ENCODE measurements at regions not wholly inside any gene's neighbourhood (a gene's known extent, or its start where the extent isn't known, plus 50 kb on each side); places are given as distances from the start of the nearest gene placed in this dataset.
A peak's percentile ranks its signal among the peaks of the same experiment; 100 is the strongest.
"Not testable (repeated sequence)": the region's sequence is repeated elsewhere in the genome, so short reads cannot be mapped to it uniquely, and the experiment has no call there.

GRCh38 chr16:72664509-72665408 lies 383.2 kb downstream of the ZFHX3 start:
- no peaks in the 10 kb centered on the region for H3K9me3 ChIP-seq
- H3K27me3 ChIP-seq: no peaks in the 10 kb centered on the region
- peak; percentile 93 for DNase-seq
- H3K4me3 ChIP-seq: peak overlapping the region; percentile 92
- no peaks in the 10 kb centered on the region for H3K36me3 ChIP-seq

DNA sequence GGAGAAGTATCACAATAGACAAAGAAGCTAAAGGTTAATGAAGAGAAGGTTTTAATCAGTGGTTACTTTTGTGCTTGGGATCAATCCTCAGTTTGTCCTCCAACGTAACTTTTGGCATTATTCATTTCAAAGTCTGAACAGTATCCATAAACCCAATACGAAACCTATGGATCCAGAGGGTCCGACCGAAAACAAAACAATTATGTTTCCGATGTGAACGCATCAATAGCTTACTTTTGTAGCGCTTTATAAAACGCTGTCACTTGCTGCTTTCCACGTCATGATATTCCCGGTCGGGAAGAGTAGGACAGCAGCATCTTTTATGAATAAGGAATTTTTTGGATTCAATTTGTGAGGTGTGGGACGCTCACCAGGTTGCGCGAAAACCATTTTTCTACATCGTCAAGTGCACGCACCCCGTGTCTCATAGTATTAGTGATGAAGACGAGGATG lies 383.8 kb downstream of the ZFHX3 start:
- H3K27me3 ChIP-seq: no peaks in the 10 kb centered on the region
- peak overlapping the region; percentile 92 for H3K4me3 ChIP-seq
- no peaks in the 10 kb centered on the region for H3K36me3 ChIP-seq
- no peaks in the 10 kb centered on the region for H3K9me3 ChIP-seq
- no peak for DNase-seq

DNA sequence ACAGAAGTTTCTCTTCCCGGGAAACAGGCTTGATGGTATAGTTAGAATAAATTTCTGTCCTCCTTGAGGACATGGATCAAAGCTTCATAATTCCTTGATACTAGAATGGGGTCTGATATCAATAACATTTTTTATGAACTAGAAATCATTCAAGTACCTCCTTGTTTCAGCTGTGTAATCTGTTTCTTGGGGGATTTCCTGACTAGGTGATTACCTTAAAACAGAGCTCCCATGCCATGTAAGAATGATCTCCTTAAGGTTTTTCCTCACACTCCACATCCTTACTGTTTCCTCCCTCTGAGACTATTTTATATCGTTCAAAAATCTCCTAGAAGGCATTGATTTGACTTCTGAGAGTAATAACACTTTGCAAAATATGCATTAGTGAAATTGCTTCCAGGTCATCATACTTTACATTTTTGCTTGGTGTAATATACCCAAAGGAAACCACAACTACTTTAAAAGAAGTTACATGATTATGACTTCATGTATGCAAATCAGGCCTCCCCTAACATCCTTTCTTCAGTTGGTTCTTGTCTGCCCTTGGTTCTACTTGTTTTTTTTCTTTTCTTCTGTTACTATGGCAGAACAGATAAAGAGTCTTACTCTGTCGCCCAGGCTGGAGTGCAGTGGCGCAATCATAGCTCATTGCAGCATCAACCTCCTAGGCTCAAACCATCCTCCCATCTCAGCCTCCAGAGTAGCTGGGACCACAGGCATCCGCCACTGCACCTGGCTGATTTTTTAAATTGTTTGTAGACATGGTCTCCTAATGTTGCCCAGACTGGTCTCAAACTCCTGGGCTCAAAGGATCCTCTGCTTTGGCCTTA lies 388.8 kb downstream of the ZFHX3 start:
- Histone ChIP-seq H3K36me3 (no peaks in the 10 kb centered on the region), H3K9me3 (no peaks in the 10 kb centered on the region; the same call in 1 of the 2 replicates), H3K4me3 (no peak overlapping the region), H3K27me3 (no peaks in the 10 kb centered on the region)
- no peak for DNase-seq

- DNase-seq: no peak
Measured at GRCh38 chr16:72657791-72658190, 390.1 kb downstream of the ZFHX3 start.

GRCh38 chr16:72657164-72657563 lies 390.8 kb downstream of the ZFHX3 start:
- Histone ChIP-seq H3K4me3 (no peak overlapping the region), H3K27me3 (no peaks in the 10 kb centered on the region), H3K36me3 (no peaks in the 10 kb centered on the region), H3K9me3 (no peaks in the 10 kb centered on the region; the same call in 1 of the 2 replicates)
- no peak for DNase-seq

More at GRCh38 chr16:72657791-72658190, 390.1 kb downstream of the ZFHX3 start:
- Histone ChIP-seq H3K4me3 (no peak overlapping the region), H3K9me3 (no peaks in the 10 kb centered on the region; the same call in 1 of the 2 replicates), H3K27me3 (no peaks in the 10 kb centered on the region), H3K36me3 (no peaks in the 10 kb centered on the region)

- DNase-seq: no peak
- Histone ChIP-seq H3K4me3 (no peak overlapping the region), H3K36me3 (no peaks in the 10 kb centered on the region), H3K27me3 (no peaks in the 10 kb centered on the region), H3K9me3 (no peaks in the 10 kb centered on the region; the same call in 1 of the 2 replicates)
Measured at GRCh38 chr16:72654535-72654934, 393.4 kb downstream of the ZFHX3 start.

DNA sequence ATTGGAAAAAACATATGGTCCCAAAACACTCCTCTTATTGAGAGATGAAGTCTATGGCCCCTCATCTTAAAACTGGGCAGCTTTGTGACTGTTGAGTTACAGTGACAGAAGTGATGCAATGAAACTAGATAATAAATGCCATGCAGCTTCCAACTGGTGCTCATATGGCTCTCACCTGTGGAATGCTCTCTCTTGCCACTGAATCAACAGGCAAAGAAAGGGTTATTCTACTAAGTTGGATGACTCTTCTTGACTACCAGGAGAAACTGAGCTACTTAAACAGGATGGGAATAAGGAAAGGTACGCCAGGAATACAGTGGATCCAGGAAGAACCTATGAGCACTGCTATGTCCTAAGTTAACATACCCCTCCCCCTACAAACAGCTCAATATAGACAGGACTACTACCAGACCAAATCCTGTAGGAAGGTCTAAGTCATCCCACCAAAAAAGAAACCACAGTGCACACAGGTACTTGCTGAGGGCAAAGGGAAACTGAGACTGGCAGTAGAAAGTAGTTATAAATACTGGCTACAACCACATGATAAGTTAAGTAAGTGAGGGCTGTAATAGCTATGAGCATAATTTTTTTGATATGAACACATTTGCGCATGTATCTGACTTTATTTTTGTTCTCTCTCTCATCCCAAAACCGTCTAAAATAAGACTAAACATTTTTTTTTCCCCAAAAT lies 398.5 kb downstream of the ZFHX3 start:
- Histone ChIP-seq H3K9me3 (no peaks in the 10 kb centered on the region; the same call in 1 of the 2 replicates), H3K4me3 (no peak overlapping the region), H3K36me3 (no peaks in the 10 kb centered on the region), H3K27me3 (no peaks in the 10 kb centered on the region)
- DNase-seq: no peak

GRCh38 chr16:72646615-72647014 lies 401.3 kb downstream of the ZFHX3 start:
- Histone ChIP-seq H3K36me3 (no peaks in the 10 kb centered on the region), H3K4me3 (no peak overlapping the region)
- no peak for DNase-seq

DNA sequence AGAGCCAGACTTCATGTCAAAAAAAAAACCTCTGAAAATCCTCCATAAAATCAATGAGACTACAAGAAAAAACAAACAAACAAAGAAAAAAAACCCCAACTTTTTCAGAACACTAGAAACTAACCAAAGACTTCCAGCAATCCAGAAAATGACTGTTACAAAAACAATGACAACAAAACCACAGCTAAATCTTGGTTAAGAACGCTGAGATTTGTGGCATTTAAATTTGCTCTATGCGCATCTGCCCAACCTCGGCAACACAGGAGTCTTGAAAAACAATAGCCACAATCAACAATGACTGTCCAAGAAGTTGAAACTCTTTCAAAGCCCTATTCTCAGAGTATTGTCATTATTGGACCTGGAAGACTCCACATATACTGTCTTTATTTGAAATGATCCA lies 402.4 kb downstream of the ZFHX3 start:
- no peaks in the 10 kb centered on the region for H3K27me3 ChIP-seq
- DNase-seq: no peak
- H3K36me3 ChIP-seq: no peaks in the 10 kb centered on the region
- H3K9me3 ChIP-seq: no peaks in the 10 kb centered on the region
- H3K4me3 ChIP-seq: no peak overlapping the region

More at GRCh38 chr16:72646615-72647014, 401.3 kb downstream of the ZFHX3 start:
- Histone ChIP-seq H3K27me3 (no peaks in the 10 kb centered on the region), H3K9me3 (no peaks in the 10 kb centered on the region)

- no peaks in the 10 kb centered on the region for H3K9me3 ChIP-seq
- no peak for DNase-seq
- H3K27me3 ChIP-seq: no peaks in the 10 kb centered on the region
- no peak overlapping the region for H3K4me3 ChIP-seq
- H3K36me3 ChIP-seq: no peaks in the 10 kb centered on the region
Measured at GRCh38 chr16:72644911-72645310, 403.0 kb downstream of the ZFHX3 start.

DNA sequence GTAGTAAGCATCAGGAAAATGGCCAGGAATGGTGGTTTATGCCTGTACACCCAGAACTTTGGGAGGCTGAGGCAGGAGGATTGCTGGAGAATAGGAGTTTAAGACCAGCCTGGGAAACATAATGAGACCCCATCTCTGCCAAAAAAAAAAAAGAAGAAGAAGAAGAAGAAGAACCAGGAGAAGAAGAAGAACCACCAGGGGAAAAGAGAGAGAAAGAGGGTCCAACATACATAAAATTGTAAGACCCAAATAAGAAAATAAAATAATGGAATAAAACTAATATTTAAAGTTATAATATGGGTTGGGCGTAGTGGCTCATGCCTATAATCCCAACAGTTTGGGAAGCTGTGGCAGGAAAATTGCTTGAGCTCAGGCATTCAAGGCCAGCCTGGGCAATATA lies 408.4 kb downstream of the ZFHX3 start:
- DNase-seq: no peak
- Histone ChIP-seq H3K9me3 (no peaks in the 10 kb centered on the region), H3K36me3 (no peaks in the 10 kb centered on the region), H3K27me3 (no peaks in the 10 kb centered on the region), H3K4me3 (no peak overlapping the region)

- Histone ChIP-seq H3K36me3 (no peaks in the 10 kb centered on the region), H3K9me3 (no peaks in the 10 kb centered on the region), H3K27me3 (no peaks in the 10 kb centered on the region), H3K4me3 (no peak overlapping the region)
- DNase-seq: peak; percentile 75
Measured at GRCh38 chr16:72637306-72637705, 410.6 kb downstream of the ZFHX3 start.

GRCh38 chr16:72635694-72636093 lies 412.2 kb downstream of the ZFHX3 start:
- Histone ChIP-seq H3K9me3 (no peaks in the 10 kb centered on the region), H3K27me3 (no peaks in the 10 kb centered on the region), H3K4me3 (no peak overlapping the region), H3K36me3 (no peaks in the 10 kb centered on the region)
- DNase-seq: no peak

DNA sequence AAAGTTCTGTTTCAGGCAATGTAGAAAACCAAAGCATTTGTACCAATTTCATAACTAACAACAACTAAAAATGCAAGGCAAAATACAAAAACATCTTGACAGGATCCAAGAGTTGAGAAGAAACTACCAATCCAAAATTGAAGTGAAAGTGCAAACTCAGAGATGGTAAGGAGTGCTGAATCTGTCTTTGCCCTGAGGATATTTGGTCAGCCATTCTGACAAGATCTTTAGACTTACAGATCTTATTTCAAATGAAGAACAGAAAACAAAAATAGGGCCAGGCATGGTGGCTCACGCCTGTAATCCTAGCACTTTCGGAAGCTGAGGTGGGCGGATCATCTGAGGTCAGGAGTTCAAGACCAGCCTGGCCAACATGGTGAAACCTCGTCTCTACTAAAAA lies 412.8 kb downstream of the ZFHX3 start:
- no peak for DNase-seq
- Histone ChIP-seq H3K36me3 (no peaks in the 10 kb centered on the region), H3K27me3 (no peaks in the 10 kb centered on the region), H3K9me3 (no peaks in the 10 kb centered on the region), H3K4me3 (no peak overlapping the region)

DNA sequence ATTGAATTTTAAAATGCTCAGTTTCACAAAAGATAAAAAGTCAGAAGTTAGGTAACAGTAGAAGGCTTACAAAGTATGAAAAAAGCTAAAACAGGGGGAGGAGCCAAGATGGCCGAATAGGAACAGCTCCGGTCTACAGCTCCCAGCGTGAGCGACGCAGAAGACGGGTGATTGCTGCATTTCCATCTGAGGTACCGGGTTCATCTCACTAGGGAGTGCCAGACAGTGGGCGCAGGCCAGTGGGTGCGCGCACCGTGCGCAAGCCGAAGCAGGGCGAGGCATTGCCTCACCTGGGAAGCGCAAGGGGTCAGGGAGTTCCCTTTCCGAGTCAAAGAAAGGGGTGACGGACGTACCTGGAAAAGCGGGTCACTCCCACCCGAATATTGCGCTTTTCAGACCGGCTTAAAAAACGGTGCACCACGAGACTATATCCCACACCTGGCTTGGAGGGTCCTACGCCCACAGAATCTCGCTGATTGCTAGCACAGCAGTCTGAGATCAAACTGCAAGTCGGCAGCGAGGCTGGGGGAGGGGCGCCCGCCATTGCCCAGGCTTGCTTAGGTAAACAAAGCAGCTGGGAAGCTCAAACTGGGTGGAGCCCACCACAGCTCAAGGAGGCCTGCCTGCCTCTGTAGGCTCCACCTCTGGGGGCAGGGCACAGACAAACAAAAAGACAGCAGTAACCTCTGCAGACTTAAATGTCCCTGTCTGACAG lies 420.6 kb downstream of the ZFHX3 start:
- H3K36me3 ChIP-seq, H3K4me3 ChIP-seq, H3K9me3 ChIP-seq, DNase-seq, H3K27me3 ChIP-seq: not testable (repeated sequence)

GRCh38 chr16:72626623-72627022 lies 421.3 kb downstream of the ZFHX3 start:
- Histone ChIP-seq H3K36me3 (no peaks in the 10 kb centered on the region), H3K9me3 (no peaks in the 10 kb centered on the region), H3K27me3 (no peaks in the 10 kb centered on the region), H3K4me3 (no peak overlapping the region)
- no peak for DNase-seq
